ENCODE measurements at regions not wholly inside any gene's neighbourhood (a gene's known extent, or its start where the extent isn't known, plus 50 kb on each side); places are given as distances from the start of the nearest gene placed in this dataset.

- TF ChIP-seq ZFP3 (CRISPR knock-in tag; IDR thresholded peaks at IDR 0.05) (no peak), RARB (CRISPR knock-in tag; IDR thresholded peaks at IDR 0.05) (no peak), TSHZ2 (CRISPR knock-in tag; IDR thresholded peaks at IDR 0.05) (no peak), GLIS3 (CRISPR knock-in tag; IDR thresholded peaks at IDR 0.05) (no peak), ARNTL (CRISPR knock-in tag; IDR thresholded peaks at IDR 0.05; ENCODE audit: borderline replicate concordance, low read depth) (no peak)
- TF ChIP-seq, protein P1, sequence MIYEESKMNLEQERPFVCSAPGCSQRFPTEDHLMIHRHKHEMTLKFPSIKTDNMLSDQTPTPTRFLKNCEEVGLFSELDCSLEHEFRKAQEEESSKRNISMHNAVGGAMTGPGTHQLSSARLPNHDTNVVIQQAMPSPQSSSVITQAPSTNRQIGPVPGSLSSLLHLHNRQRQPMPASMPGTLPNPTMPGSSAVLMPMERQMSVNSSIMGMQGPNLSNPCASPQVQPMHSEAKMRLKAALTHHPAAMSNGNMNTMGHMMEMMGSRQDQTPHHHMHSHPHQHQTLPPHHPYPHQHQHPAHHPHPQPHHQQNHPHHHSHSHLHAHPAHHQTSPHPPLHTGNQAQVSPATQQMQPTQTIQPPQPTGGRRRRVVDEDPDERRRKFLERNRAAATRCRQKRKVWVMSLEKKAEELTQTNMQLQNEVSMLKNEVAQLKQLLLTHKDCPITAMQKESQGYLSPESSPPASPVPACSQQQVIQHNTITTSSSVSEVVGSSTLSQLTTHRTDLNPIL (CRISPR knock-in tag; IDR thresholded peaks at IDR 0.05; ENCODE audit: low read depth), result no peak
- TF ChIP-seq, protein P2, sequence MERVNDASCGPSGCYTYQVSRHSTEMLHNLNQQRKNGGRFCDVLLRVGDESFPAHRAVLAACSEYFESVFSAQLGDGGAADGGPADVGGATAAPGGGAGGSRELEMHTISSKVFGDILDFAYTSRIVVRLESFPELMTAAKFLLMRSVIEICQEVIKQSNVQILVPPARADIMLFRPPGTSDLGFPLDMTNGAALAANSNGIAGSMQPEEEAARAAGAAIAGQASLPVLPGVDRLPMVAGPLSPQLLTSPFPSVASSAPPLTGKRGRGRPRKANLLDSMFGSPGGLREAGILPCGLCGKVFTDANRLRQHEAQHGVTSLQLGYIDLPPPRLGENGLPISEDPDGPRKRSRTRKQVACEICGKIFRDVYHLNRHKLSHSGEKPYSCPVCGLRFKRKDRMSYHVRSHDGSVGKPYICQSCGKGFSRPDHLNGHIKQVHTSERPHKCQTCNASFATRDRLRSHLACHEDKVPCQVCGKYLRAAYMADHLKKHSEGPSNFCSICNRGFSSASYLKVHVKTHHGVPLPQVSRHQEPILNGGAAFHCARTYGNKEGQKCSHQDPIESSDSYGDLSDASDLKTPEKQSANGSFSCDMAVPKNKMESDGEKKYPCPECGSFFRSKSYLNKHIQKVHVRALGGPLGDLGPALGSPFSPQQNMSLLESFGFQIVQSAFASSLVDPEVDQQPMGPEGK (CRISPR knock-in tag; IDR thresholded peaks at IDR 0.05; ENCODE audit: borderline replicate concordance), result no peak
Observed at GRCh38 chr9:13444245-13445102, 165.0 kb upstream of the MPDZ start.

All from SK-N-SH treated with all-trans-retinoic acid at 6 μM for 48 hours (cell line).